HL-60 (cell line): ENCODE measurements at regions not wholly inside any gene's neighbourhood (a gene's known extent, or its start where the extent isn't known, plus 50 kb on each side); places are given as distances from the start of the nearest gene placed in this dataset.

Experiments used
- POLR2AphosphoS5 ChIP-seq: IDR thresholded peaks from 2 replicates; pipeline ENCODE4 v1.6.1; 2012; ENCODE audit warnings: low read depth
- TF ChIP-seq, protein P1 (sequence below): IDR thresholded peaks from one replicate; pipeline ENCODE4 v1.5.1; 2011; ENCODE audit warnings: low read length, control low read depth, inconsistent platforms; ENCODE audit not compliant: insufficient read depth

DNA sequence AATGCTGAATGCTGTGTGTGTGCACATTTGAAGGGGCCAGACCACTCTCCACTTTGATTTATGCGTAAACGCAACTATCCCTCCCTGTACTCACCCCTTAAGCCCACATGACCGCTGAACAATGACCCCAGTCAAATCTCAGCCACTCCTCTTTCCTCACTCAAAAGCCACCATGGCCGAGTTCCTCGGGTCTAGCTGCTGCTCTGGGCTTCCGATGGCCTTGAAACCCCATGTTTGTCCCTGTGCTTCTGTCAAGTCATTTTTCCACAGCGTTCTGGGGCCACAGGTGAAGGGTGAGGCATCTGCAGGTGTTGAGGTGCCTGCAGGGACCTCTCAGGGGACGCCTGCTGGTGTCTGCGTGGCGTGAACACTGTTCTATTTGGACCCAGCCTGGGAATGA, 74.3 kb upstream of the TMEM18 start:
- TF ChIP-seq, protein P1, sequence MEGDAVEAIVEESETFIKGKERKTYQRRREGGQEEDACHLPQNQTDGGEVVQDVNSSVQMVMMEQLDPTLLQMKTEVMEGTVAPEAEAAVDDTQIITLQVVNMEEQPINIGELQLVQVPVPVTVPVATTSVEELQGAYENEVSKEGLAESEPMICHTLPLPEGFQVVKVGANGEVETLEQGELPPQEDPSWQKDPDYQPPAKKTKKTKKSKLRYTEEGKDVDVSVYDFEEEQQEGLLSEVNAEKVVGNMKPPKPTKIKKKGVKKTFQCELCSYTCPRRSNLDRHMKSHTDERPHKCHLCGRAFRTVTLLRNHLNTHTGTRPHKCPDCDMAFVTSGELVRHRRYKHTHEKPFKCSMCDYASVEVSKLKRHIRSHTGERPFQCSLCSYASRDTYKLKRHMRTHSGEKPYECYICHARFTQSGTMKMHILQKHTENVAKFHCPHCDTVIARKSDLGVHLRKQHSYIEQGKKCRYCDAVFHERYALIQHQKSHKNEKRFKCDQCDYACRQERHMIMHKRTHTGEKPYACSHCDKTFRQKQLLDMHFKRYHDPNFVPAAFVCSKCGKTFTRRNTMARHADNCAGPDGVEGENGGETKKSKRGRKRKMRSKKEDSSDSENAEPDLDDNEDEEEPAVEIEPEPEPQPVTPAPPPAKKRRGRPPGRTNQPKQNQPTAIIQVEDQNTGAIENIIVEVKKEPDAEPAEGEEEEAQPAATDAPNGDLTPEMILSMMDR, result no peak
- no peak for TF ChIP-seq POLR2AphosphoS5
